NAMALWA (cell line): ENCODE measurements at regions not wholly inside any gene's neighbourhood (a gene's known extent, or its start where the extent isn't known, plus 50 kb on each side); places are given as distances from the start of the nearest gene placed in this dataset.

Experiments
- DNase-seq: peaks from one replicate; pipeline ENCODE4 v3.0.0-alpha.2; 2015; ENCODE audit warnings: low spot score

- DNase-seq, result no peak
Measured at GRCh38 chr22:47854680-47855079, 1092.2 kb downstream of the TBC1D22A start.

- DNase-seq, result no peak
Measured at GRCh38 chr22:47854251-47854650, 1091.8 kb downstream of the TBC1D22A start.

GRCh38 chr22:47853750-47854149, 1091.3 kb downstream of the TBC1D22A start:
- DNase-seq, result no peak

GRCh38 chr22:47851586-47851985, 1089.1 kb downstream of the TBC1D22A start:
- no peak for DNase-seq

GRCh38 chr22:47850644-47851151, 1088.2 kb downstream of the TBC1D22A start:
- DNase-seq, result no peak

GRCh38 chr22:47849576-47849975, 1087.1 kb downstream of the TBC1D22A start:
- no peak for DNase-seq

- DNase-seq, result no peak
Measured at GRCh38 chr22:47848184-47848920, 1085.9 kb downstream of the TBC1D22A start.

GRCh38 chr22:47847131-47847890, 1084.9 kb downstream of the TBC1D22A start:
- DNase-seq, result no peak

GRCh38 chr22:47846206-47846605, 1083.8 kb downstream of the TBC1D22A start:
- no peak for DNase-seq

- no peak for DNase-seq
Measured at GRCh38 chr22:47842119-47842518, 1079.7 kb downstream of the TBC1D22A start.

GRCh38 chr22:47841156-47841555, 1078.7 kb downstream of the TBC1D22A start:
- no peak for DNase-seq

- DNase-seq, result no peak
Measured at GRCh38 chr22:47839595-47840227, 1077.3 kb downstream of the TBC1D22A start.

- peak; percentile 68 for DNase-seq
Measured at GRCh38 chr22:47837703-47838102, 1075.3 kb downstream of the TBC1D22A start.

GRCh38 chr22:47836957-47837356, 1074.5 kb downstream of the TBC1D22A start:
- no peak for DNase-seq

GRCh38 chr22:47835726-47836125, 1073.3 kb downstream of the TBC1D22A start:
- no peak for DNase-seq

- DNase-seq, result no peak
Measured at GRCh38 chr22:47826016-47826415, 1063.6 kb downstream of the TBC1D22A start.

GRCh38 chr22:47822422-47822821, 1060.0 kb downstream of the TBC1D22A start:
- no peak for DNase-seq

GRCh38 chr22:47818496-47818895, 1056.0 kb downstream of the TBC1D22A start:
- DNase-seq, result no peak

- DNase-seq, result no peak
Measured at GRCh38 chr22:47817380-47817779, 1054.9 kb downstream of the TBC1D22A start.

- DNase-seq, result no peak
Measured at GRCh38 chr22:47816863-47817210, 1054.4 kb downstream of the TBC1D22A start.

- DNase-seq, result no peak
Measured at GRCh38 chr22:47816121-47816862, 1053.8 kb downstream of the TBC1D22A start.

GRCh38 chr22:47814474-47814873, 1052.0 kb downstream of the TBC1D22A start:
- no peak for DNase-seq
